GM18873 (cell line): ENCODE measurements at regions not wholly inside any gene's neighbourhood (a gene's known extent, or its start where the extent isn't known, plus 50 kb on each side); places are given as distances from the start of the nearest gene placed in this dataset.

Experiments
- ATAC-seq: cut with Tn5 transposase; IDR thresholded peaks from one replicate; pipeline ENCODE4 v1.9.1; 2021; ENCODE audit warnings: mild to moderate bottlenecking, moderate library complexity, moderate number of reproducible peaks; ENCODE audit not compliant: unreplicated experiment, low FRiP score

DNA sequence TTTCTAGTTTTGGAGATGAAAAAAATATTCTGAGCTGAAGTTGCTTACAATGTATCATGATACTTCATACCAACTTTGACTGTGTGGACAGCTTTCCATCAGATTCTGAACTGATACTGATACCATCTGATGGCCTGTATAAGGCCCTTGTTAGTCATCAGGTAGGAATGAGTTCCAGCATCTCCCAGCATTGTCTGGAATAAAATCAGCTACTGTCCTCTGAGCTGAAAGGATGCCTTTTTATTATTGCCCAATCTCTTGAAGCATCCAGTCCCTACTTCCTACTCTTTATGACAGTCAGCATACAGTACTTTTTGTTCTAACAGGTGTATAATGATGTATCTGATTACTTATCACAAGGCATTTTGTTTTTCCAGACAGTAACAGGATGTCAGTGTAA, 70.6 kb upstream of the EYA4 start:
- no peak for ATAC-seq

DNA sequence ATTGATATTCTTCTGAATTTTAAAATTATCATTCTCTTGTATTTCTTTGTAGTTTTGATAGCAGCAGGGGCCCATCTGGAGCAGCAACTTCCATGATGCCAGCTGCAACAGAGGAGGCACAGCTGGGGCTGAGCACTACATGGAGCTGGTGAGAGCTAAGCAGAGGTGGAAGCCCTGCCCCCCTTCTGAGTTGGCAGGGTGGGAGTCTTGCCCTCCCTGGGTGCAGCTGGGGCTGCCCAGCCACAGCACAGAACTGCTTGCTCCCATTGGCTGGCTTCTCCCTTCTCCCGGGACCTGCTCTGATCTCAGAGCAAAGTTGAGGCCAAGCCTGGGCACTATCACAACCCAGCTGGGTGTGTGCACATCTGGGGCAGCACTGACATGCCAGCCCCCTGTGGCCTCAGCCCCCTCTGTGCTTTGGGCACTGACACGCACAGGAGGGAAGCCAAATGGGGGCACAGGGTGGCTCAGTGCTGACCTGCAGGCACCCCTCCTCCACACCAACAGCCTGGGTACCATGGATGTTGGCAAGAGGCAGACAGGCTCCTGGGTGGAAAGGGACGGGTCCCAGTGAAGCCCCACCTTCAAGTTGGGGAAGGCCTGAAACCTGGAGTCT, 69.1 kb upstream of the EYA4 start:
- no peak for ATAC-seq

DNA sequence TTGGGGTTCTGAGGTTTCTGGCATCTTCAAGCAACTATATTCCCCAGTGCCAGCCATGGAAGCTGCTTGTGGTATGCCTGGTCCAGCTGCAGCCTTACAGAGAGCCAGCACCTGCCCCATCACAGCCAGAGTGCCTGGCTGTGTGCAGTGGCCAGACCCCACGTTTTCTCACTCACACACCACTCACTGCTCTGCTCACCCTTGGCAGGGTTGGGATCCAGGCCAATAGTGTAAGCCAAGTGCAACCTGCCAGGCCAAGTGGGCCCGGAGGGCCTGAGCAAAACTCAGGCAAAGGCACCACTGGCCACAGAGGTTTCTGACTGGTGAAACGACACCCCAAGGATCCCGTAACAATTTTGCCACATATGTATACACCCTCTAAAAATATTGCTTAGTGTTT, 67.9 kb upstream of the EYA4 start:
- ATAC-seq: no peak

DNA sequence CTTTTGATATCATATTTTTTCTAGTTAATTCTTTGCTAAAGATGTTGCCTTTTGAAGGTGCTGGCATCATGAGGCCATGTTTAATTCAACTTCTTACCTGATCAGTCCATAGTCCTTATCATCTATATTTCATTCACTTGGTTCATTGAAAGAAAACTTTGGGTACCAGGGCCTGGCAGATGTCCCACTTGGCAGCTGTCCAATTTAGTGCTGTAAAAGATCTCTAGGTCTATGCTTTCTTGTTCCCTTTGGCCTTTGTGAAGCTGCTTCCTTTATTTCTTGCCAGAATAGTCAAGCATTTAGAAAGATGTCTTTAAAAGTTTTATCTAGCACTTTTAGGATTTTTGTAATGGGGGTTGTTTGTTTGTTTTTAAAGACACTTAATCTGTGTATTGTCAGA, 61.7 kb upstream of the EYA4 start:
- no peak for ATAC-seq

DNA sequence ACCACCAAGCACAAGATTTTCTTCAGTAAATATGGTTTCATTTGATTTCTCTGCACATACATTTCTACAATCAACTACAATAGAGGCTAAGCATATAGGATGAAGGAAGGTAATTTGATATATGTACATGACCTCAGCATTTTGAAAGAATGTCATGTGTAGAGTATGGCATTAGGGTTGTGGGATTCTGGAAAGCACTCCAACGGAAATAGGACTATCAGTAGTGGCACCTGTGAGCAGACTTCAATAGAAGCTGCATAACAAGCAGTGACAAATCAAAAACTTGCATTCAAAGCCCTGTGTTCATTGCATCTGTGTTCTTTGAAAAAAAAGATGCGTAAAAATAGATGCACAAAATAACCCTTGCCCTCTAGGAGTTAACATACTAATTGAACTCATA, 57.5 kb upstream of the EYA4 start:
- no peak for ATAC-seq

DNA sequence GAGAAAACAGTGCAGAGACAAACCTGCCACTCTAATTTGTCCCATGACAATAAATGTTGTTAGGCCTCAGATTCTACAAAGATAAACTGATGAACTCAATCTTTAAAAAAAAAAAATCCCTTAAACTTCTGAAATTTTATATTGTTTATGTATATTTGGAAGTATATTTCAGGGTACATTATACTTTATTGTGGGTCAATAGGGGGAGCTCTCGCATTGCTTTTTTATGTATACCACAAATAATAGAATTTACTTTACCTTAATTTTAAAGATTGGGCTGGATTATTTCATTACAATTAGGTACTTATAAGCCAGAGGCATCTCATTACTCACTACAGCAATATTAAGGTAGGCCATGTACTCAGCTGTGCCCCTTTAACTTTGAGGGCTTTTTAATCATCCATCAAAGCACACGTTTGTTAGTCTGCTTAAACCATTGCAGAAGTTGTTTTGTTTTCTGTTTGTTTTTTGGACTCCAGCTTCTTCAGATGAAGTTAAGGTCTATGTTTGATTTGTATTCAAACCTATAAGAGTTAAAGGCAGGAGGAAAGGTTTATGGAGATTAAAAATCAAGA, 56.3 kb upstream of the EYA4 start:
- ATAC-seq: no peak

DNA sequence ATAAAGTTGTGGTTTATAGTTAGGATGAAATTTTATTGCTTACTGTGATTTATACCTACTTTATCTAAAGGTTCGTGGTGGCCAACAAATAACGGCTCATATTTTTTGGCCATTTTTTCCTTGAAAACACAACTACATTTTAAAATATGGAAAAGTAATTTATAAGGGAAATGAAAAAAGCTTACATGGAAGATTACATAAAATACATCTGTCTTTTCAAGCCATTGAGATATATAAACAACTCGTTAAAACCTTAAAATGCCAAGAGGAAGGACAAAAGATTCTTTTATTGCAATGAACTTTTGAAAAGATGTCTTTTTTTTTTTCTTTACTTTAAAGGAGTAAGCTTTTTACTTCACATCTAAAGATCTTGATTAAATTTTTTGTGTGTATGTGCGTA, 55.4 kb upstream of the EYA4 start:
- ATAC-seq: no peak

DNA sequence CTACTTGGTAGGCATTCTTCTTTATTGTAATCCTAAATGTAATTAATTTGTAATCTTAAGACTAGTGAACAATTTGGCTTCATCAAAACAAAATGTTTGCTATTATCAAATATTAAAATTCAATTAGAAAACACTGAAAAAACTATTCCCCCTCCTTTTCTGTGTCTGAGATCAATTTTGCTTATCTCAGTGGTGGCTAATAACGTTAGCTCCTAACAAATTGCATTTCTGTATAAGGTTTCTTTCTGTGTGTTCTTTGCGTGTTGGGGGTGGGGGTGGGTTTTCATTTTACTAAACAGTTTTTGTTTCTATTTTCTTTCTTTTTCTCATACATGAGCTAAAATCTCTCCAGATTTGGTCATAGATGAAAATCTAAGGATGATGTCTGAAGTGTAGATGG, 54.0 kb upstream of the EYA4 start:
- ATAC-seq: no peak

DNA sequence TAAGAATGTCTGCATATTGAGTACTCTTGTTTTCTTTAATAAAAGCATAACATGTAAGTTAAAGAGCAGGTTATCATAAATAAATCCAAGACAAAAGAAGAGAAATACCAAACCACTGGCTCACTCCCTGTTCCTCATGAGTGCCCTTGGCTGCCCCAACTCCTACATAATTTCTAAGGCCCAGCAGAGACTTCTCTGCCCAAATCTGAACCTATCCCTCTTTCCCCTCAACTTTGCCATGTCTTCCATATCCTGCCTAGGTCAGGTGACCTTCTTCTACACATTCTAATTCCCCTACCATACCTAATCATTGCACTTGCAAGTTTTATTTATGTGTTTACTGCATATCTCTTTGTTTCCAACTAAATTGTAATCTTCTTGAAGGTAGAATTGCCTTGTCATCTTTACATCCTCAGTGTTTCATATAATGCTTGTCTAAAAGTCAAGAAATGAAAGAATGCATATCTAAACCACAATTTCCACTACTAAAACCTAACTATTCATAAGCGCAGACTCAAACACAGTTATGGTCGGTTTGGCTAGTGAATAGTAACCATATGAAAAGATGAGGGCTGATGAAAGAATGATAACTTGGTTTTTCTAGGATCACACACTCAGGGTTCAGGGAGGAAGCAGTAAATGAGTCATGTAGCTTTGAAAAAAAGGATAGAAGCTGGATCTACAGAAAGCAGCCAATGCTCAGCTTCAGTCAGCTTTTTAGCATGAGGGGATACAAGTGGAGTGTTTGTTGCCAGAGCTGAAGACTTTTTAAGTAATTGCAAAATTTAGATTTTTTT, 53.3 kb upstream of the EYA4 start:
- ATAC-seq: no peak

DNA sequence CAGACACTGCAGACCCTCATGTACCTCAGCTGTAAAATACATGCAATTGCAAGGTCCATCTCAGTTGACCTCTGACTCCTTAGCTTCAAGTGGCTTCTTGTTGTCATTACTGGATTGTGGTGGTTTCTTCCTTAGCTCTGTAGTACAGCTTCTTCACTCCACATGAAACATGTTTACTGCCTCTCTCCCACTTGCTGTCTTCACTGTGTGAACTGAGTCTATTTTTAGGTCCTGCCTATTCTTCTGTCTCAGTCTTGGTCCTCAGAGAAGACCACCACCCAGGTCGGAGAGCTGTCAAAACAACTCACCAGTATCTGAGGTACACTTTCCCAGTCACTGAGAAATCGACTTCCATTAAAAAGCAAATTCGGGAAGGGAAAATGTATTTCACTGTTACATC, 50.2 kb upstream of the EYA4 start:
- ATAC-seq: no peak

DNA sequence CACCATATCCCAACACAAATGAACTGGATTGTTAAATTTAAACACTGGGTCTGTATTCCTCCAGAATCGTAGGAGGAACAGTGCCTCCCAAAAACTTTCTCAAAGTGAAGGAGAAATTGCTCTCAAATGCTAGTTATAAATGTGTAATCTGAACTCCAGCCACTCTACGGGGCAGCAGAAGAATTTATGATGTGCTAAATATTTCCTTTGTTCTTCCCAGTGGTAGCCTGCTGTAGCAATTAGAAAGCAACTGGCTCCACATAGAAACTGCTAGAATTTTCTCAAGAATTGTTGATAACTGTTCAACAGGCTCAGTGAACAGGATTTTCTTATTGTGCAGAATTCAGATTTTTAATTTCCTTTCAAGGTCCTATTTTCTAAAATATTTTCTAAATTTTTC, 49.8 kb upstream of the EYA4 start:
- ATAC-seq: no peak
